ENCODE measurements at regions not wholly inside any gene's neighbourhood (a gene's known extent, or its start where the extent isn't known, plus 50 kb on each side); places are given as distances from the start of the nearest gene placed in this dataset.

GRCh38 chr10:131424836-131425491 is 113.4 kb upstream of the TCERG1L start:
- no peak for TF ChIP-seq CTCF (IDR thresholded peaks at IDR 0.05)
- no peak overlapping the region for H3K4me3 ChIP-seq
- no peak overlapping the region for H3K27ac ChIP-seq
- DNase-seq (ENCODE audit: low spot score): no peak

GRCh38 chr10:131425752-131426533 is 114.4 kb upstream of the TCERG1L start:
- TF ChIP-seq CTCF (IDR thresholded peaks at IDR 0.05): no peak

GRCh38 chr10:131426534-131426898 is 115.0 kb upstream of the TCERG1L start:
- Histone ChIP-seq H3K4me3 (no peak overlapping the region), H3K27ac (no peak overlapping the region)
- TF ChIP-seq CTCF (IDR thresholded peaks at IDR 0.05): no peak
- no peak for DNase-seq (ENCODE audit: low spot score)

More at GRCh38 chr10:131425752-131426533, 114.4 kb upstream of the TCERG1L start:
- no peak for DNase-seq (ENCODE audit: low spot score)
- Histone ChIP-seq H3K4me3 (no peak overlapping the region), H3K27ac (no peak overlapping the region)

GRCh38 chr10:131427281-131427680 is 115.8 kb upstream of the TCERG1L start:
- no peak overlapping the region for H3K4me3 ChIP-seq
- no peak for DNase-seq (ENCODE audit: low spot score)
- no peak overlapping the region for H3K27ac ChIP-seq
- no peak for TF ChIP-seq CTCF (IDR thresholded peaks at IDR 0.05)

- Histone ChIP-seq H3K4me3 (no peak overlapping the region), H3K27ac (no peak overlapping the region)
- no peak for DNase-seq (ENCODE audit: low spot score)
- no peak for TF ChIP-seq CTCF (IDR thresholded peaks at IDR 0.05)
Measured at GRCh38 chr10:131427901-131428300, 116.4 kb upstream of the TCERG1L start.

- TF ChIP-seq CTCF (IDR thresholded peaks at IDR 0.05): no peak
- no peak for DNase-seq (ENCODE audit: low spot score)
- Histone ChIP-seq H3K27ac (no peak overlapping the region), H3K4me3 (no peak overlapping the region)
Measured at GRCh38 chr10:131429141-131429540, 117.6 kb upstream of the TCERG1L start.

GRCh38 chr10:131429942-131430341 is 118.4 kb upstream of the TCERG1L start:
- TF ChIP-seq CTCF (IDR thresholded peaks at IDR 0.05): no peak
- Histone ChIP-seq H3K27ac (no peak overlapping the region), H3K4me3 (no peak overlapping the region)
- no peak for DNase-seq (ENCODE audit: low spot score)
